AG20443 (cell line): ENCODE measurements at regions not wholly inside any gene's neighbourhood (a gene's known extent, or its start where the extent isn't known, plus 50 kb on each side); places are given as distances from the start of the nearest gene placed in this dataset.
"Not testable (repeated sequence)": the region's sequence is repeated elsewhere in the genome, so short reads cannot be mapped to it uniquely, and the experiment has no call there.

ENCODE experiments used
- DNase-seq: peaks from one replicate; pipeline ENCODE4 v3.0.0; 2012; ENCODE audit warnings: low spot score, mixed read lengths

- DNase-seq = peak; percentile 60
Measured at GRCh38 chr1:100597061-100597741, 59.3 kb downstream of the GPR88 start.

GRCh38 chr1:100597784-100598183 lies 59.8 kb downstream of the GPR88 start:
- no peak for DNase-seq

GRCh38 chr1:100600377-100600776 lies 62.4 kb downstream of the GPR88 start:
- DNase-seq = not testable (repeated sequence)

GRCh38 chr1:100602028-100602427 lies 64.1 kb downstream of the GPR88 start:
- not testable (repeated sequence) for DNase-seq

- no peak for DNase-seq
Measured at GRCh38 chr1:100604372-100604771, 66.4 kb downstream of the GPR88 start.

GRCh38 chr1:100606438-100606837 lies 68.5 kb downstream of the GPR88 start:
- peak; percentile 73 for DNase-seq

GRCh38 chr1:100607628-100608240 lies 69.8 kb downstream of the GPR88 start:
- no peak for DNase-seq

GRCh38 chr1:100609849-100610248 lies 71.9 kb downstream of the GPR88 start:
- no peak for DNase-seq

GRCh38 chr1:100611086-100611485 lies 73.1 kb downstream of the GPR88 start:
- DNase-seq = no peak

- DNase-seq = no peak
Measured at GRCh38 chr1:100612540-100612939, 74.6 kb downstream of the GPR88 start.

- no peak for DNase-seq
Measured at GRCh38 chr1:100613817-100614559, 76.0 kb downstream of the GPR88 start.

- no peak for DNase-seq
Measured at GRCh38 chr1:100614570-100614969, 76.6 kb downstream of the GPR88 start.

GRCh38 chr1:100615686-100616085 lies 77.7 kb downstream of the GPR88 start:
- DNase-seq = no peak

- no peak for DNase-seq
Measured at GRCh38 chr1:100616121-100616621, 78.2 kb downstream of the GPR88 start.

- peak; percentile 83 for DNase-seq
Measured at GRCh38 chr1:100622037-100622436, 84.1 kb downstream of the GPR88 start.

- DNase-seq = no peak
Measured at GRCh38 chr1:100622506-100622905, 84.6 kb downstream of the GPR88 start.

- DNase-seq = peak; percentile 34
Measured at GRCh38 chr1:100622966-100623762, 85.2 kb downstream of the GPR88 start.

GRCh38 chr1:100624886-100625610 lies 87.1 kb downstream of the GPR88 start:
- no peak for DNase-seq

- DNase-seq = no peak
Measured at GRCh38 chr1:100626397-100626796, 88.5 kb downstream of the GPR88 start.

GRCh38 chr1:100627054-100627716 lies 89.2 kb downstream of the GPR88 start:
- DNase-seq = peak; percentile 75

- DNase-seq = no peak
Measured at GRCh38 chr1:100627936-100628335, 90.0 kb downstream of the GPR88 start.
